ENCODE measurements at regions not wholly inside any gene's neighbourhood (a gene's known extent, or its start where the extent isn't known, plus 50 kb on each side); places are given as distances from the start of the nearest gene placed in this dataset.

- H2AFZ ChIP-seq (ENCODE audit: low read depth, low read length) = no peak overlapping the region
- no peaks in the 10 kb centered on the region for H3K79me2 ChIP-seq (replicated peaks; ENCODE audit: insufficient read depth, low read length)
- no peaks in the 10 kb centered on the region for H3F3A ChIP-seq (ENCODE audit: insufficient read depth, low read length, poor library complexity, severe bottlenecking)
- H3K27ac ChIP-seq (ENCODE audit: low read length) = no peak overlapping the region
- no peaks in the 10 kb centered on the region for H3K36me3 ChIP-seq (ENCODE audit: insufficient read depth, low read length)
- no peaks in the 10 kb centered on the region for H3K27me3 ChIP-seq (ENCODE audit: insufficient read depth, low read depth, low read length)
- no peak overlapping the region for H3K4me2 ChIP-seq (ENCODE audit: low read length)
- no peaks in the 10 kb centered on the region for H4K20me1 ChIP-seq (ENCODE audit: insufficient read depth)
- H3K9ac ChIP-seq (ENCODE audit: low read length) = no peak overlapping the region
- no peaks in the 10 kb centered on the region for H3K9me3 ChIP-seq (ENCODE audit: low read length)
- no peak overlapping the region for H3K4me3 ChIP-seq (ENCODE audit: low read length)
- H3K9me2 ChIP-seq (ENCODE audit: insufficient read depth, low read length) = no peaks in the 10 kb centered on the region
- TF ChIP-seq TAF1 (IDR thresholded peaks at IDR 0.05; ENCODE audit: low read depth) (no peak), REST (IDR thresholded peaks at IDR 0.05; ENCODE audit: borderline replicate concordance) (no peak), EZH2 (IDR thresholded peaks at IDR 0.05; ENCODE audit: borderline replicate concordance, insufficient read depth, low read length, poor library complexity, severe bottlenecking) (no peak), SMC3 (conservative IDR thresholded peaks at IDR 0.05; ENCODE audit: poor library complexity) (no peak), POLR2AphosphoS5 (IDR thresholded peaks at IDR 0.05) (no peak), RAD21 (conservative IDR thresholded peaks at IDR 0.05) (no peak), MXI1 (conservative IDR thresholded peaks at IDR 0.05; ENCODE audit: poor library complexity, severe bottlenecking) (no peak), CTCF (IDR thresholded peaks at IDR 0.05; ENCODE audit: poor library complexity, severe bottlenecking) (no peak), EP300 (conservative IDR thresholded peaks at IDR 0.05; ENCODE audit: poor library complexity, severe bottlenecking) (no peak)
Observed at GRCh38 chr4:129481107-129481506, 385.2 kb downstream of the C4orf33 start.

- Histone ChIP-seq H3K36me3 (ENCODE audit: insufficient read depth, low read length) (no peaks in the 10 kb centered on the region), H3K9ac (ENCODE audit: low read length) (no peak overlapping the region), H3K4me2 (ENCODE audit: low read length) (no peak overlapping the region), H3K27me3 (ENCODE audit: insufficient read depth, low read depth, low read length) (no peaks in the 10 kb centered on the region), H3K79me2 (replicated peaks; ENCODE audit: insufficient read depth, low read length) (no peaks in the 10 kb centered on the region), H3F3A (ENCODE audit: insufficient read depth, low read length, poor library complexity, severe bottlenecking) (no peaks in the 10 kb centered on the region), H4K20me1 (ENCODE audit: insufficient read depth) (no peaks in the 10 kb centered on the region), H3K9me2 (ENCODE audit: insufficient read depth, low read length) (no peaks in the 10 kb centered on the region), H3K4me3 (ENCODE audit: low read length) (no peak overlapping the region), H3K27ac (ENCODE audit: low read length) (no peak overlapping the region), H2AFZ (ENCODE audit: low read depth, low read length) (no peak overlapping the region), H3K9me3 (ENCODE audit: low read length) (no peaks in the 10 kb centered on the region)
- TF ChIP-seq RAD21 (conservative IDR thresholded peaks at IDR 0.05) (no peak), MXI1 (conservative IDR thresholded peaks at IDR 0.05; ENCODE audit: poor library complexity, severe bottlenecking) (no peak)
Observed at GRCh38 chr4:129488427-129488826, 392.5 kb downstream of the C4orf33 start.

GRCh38 chr4:129490516-129490915, 394.6 kb downstream of the C4orf33 start:
- no peak overlapping the region for H2AFZ ChIP-seq (ENCODE audit: low read depth, low read length)
- no peaks in the 10 kb centered on the region for H3K9me2 ChIP-seq (ENCODE audit: insufficient read depth, low read length)
- H4K20me1 ChIP-seq (ENCODE audit: insufficient read depth) = no peaks in the 10 kb centered on the region
- H3K9ac ChIP-seq (ENCODE audit: low read length) = no peak overlapping the region
- no peaks in the 10 kb centered on the region for H3K79me2 ChIP-seq (replicated peaks; ENCODE audit: insufficient read depth, low read length)
- H3K4me3 ChIP-seq (ENCODE audit: low read length) = no peak overlapping the region
- H3K27me3 ChIP-seq (ENCODE audit: insufficient read depth, low read depth, low read length) = no peaks in the 10 kb centered on the region
- TF ChIP-seq REST (IDR thresholded peaks at IDR 0.05; ENCODE audit: borderline replicate concordance) = no peak
- TF ChIP-seq POLR2AphosphoS5 (IDR thresholded peaks at IDR 0.05) = no peak
- TF ChIP-seq SMC3 (conservative IDR thresholded peaks at IDR 0.05; ENCODE audit: poor library complexity) = no peak
- TF ChIP-seq RAD21 (conservative IDR thresholded peaks at IDR 0.05) = no peak
- TF ChIP-seq EP300 (conservative IDR thresholded peaks at IDR 0.05; ENCODE audit: poor library complexity, severe bottlenecking) = no peak
- TF ChIP-seq MXI1 (conservative IDR thresholded peaks at IDR 0.05; ENCODE audit: poor library complexity, severe bottlenecking) = no peak
- TF ChIP-seq TAF1 (IDR thresholded peaks at IDR 0.05; ENCODE audit: low read depth) = no peak
- TF ChIP-seq CTCF (IDR thresholded peaks at IDR 0.05; ENCODE audit: poor library complexity, severe bottlenecking) = no peak
- no peak for TF ChIP-seq EZH2 (IDR thresholded peaks at IDR 0.05; ENCODE audit: borderline replicate concordance, insufficient read depth, low read length, poor library complexity, severe bottlenecking)
- no peaks in the 10 kb centered on the region for H3K9me3 ChIP-seq (ENCODE audit: low read length)
- no peak overlapping the region for H3K27ac ChIP-seq (ENCODE audit: low read length)
- no peaks in the 10 kb centered on the region for H3F3A ChIP-seq (ENCODE audit: insufficient read depth, low read length, poor library complexity, severe bottlenecking)
- no peak overlapping the region for H3K4me2 ChIP-seq (ENCODE audit: low read length)
- H3K36me3 ChIP-seq (ENCODE audit: insufficient read depth, low read length) = no peaks in the 10 kb centered on the region

Data from neural cell (in vitro differentiated cells).